ENCODE measurements at regions not wholly inside any gene's neighbourhood (a gene's known extent, or its start where the extent isn't known, plus 50 kb on each side); places are given as distances from the start of the nearest gene placed in this dataset.

- ATAC-seq, result peak in 5 of 8 donors; percentile 17 to 81 (median 52)
- intact Hi-C loops (cut with DNase I), result no loop called here
Observed at GRCh38 chr7:16092711-16093110, 328.6 kb downstream of the CRPPA start.

GRCh38 chr7:16091701-16092310 lies 329.5 kb downstream of the CRPPA start:
- Histone ChIP-seq H3K27me3 (no peaks in the 10 kb centered on the region), H3K27ac (peak overlapping the region in 1 of 10 donors; percentile 17), H3K36me3 (no peaks in the 10 kb centered on the region), H3K4me3 (no peak overlapping the region), H3K9me3 (no peaks in the 10 kb centered on the region), H3K4me1 (peaks cover 0 to 25% (median 7%) of the 10 kb centered on the region in 9 donors)
- no peak for TF ChIP-seq CTCF (IDR thresholded peaks at IDR 0.05)
- intact Hi-C loops (cut with DNase I), result no loop called here
- WGBS, 2 donors, result 57 to 68% methylated on average over 5 of the region's 5 CpGs
- peak in 1 of 8 donors; percentile 74 for ATAC-seq
- no peak for DNase-seq

More at GRCh38 chr7:16092711-16093110, 328.6 kb downstream of the CRPPA start:
- no peak for DNase-seq
- H3K27ac ChIP-seq, result peak overlapping the region in 2 of 10 donors; percentile 0 to 31
- no peaks in the 10 kb centered on the region for H3K27me3 ChIP-seq
- no peak overlapping the region for H3K4me3 ChIP-seq
- H3K4me1 ChIP-seq, result peaks cover 0 to 27% (median 7%) of the 10 kb centered on the region in 9 donors
- no peak for TF ChIP-seq CTCF (IDR thresholded peaks at IDR 0.05)
- H3K36me3 ChIP-seq, result no peaks in the 10 kb centered on the region
- H3K9me3 ChIP-seq, result no peaks in the 10 kb centered on the region
- WGBS, 2 donors, result 70 to 76% methylated on average over 2 of the region's 2 CpGs

- H3K36me3 ChIP-seq, result no peaks in the 10 kb centered on the region
- intact Hi-C loops (cut with DNase I), result loop anchor here in 1 of 10 donors (10.0 kb wide), 1 partner anchor 475 kb away; no protein-coding TSS in a partner anchor
- H3K4me3 ChIP-seq, result no peak overlapping the region
- peaks cover 0 to 9% (median 0%) of the 10 kb centered on the region in 9 donors for H3K4me1 ChIP-seq
- H3K27me3 ChIP-seq, result no peaks in the 10 kb centered on the region
- 96% methylated on average over 3 of the region's 3 CpGs for WGBS, 2 donors
- H3K9me3 ChIP-seq, result no peaks in the 10 kb centered on the region
- TF ChIP-seq CTCF (IDR thresholded peaks at IDR 0.05), result no peak
- no peak overlapping the region for H3K27ac ChIP-seq
- DNase-seq (no peak), ATAC-seq (no peak)
Observed at GRCh38 chr7:16089801-16090200, 331.5 kb downstream of the CRPPA start.

- Histone ChIP-seq H3K9me3 (no peaks in the 10 kb centered on the region), H3K4me1 (peaks cover 0 to 7% (median 0%) of the 10 kb centered on the region in 9 donors), H3K27me3 (no peaks in the 10 kb centered on the region), H3K27ac (no peak overlapping the region), H3K4me3 (no peak overlapping the region), H3K36me3 (no peaks in the 10 kb centered on the region)
- no peak for TF ChIP-seq CTCF (IDR thresholded peaks at IDR 0.05)
- intact Hi-C loops (cut with DNase I), result loop anchor here in 1 of 10 donors (10.0 kb wide), 1 partner anchor 476 kb away; no protein-coding TSS in a partner anchor
- no peak for ATAC-seq
- no peak for DNase-seq
- 88 to 90% methylated on average over 19 of the region's 19 CpGs for WGBS, 2 donors
Observed at GRCh38 chr7:16089191-16089590, 332.1 kb downstream of the CRPPA start.

Data from heart right ventricle (tissue), 16 donors.